ENCODE measurements at regions not wholly inside any gene's neighbourhood (a gene's known extent, or its start where the extent isn't known, plus 50 kb on each side); places are given as distances from the start of the nearest gene placed in this dataset.

GRCh38 chr13:40235160-40235796 is 431.2 kb downstream of the FOXO1 start:
- TF ChIP-seq ELF4 (IDR thresholded peaks at IDR 0.05), result no peak
- TF ChIP-seq BHLHE40 (IDR thresholded peaks at IDR 0.05; ENCODE audit: borderline replicate concordance), result no peak
- no peak for TF ChIP-seq HDGF (IDR thresholded peaks at IDR 0.05; ENCODE audit: borderline replicate concordance)
- no peak for TF ChIP-seq L3MBTL2 (conservative IDR thresholded peaks at IDR 0.05)
- no peak for TF ChIP-seq ARNT (IDR thresholded peaks at IDR 0.05)
- no peak for TF ChIP-seq NFRKB (IDR thresholded peaks at IDR 0.05)
- TF ChIP-seq FOXM1 (IDR thresholded peaks at IDR 0.05; ENCODE audit: borderline replicate concordance), result no peak
- no peak for TF ChIP-seq SP1 (IDR thresholded peaks at IDR 0.05)
- TF ChIP-seq PKNOX1 (IDR thresholded peaks at IDR 0.05), result no peak
- TF ChIP-seq ZNF384 (IDR thresholded peaks at IDR 0.05), result no peak
- no peak for TF ChIP-seq FOXK2 (IDR thresholded peaks at IDR 0.05)
- no peak for TF ChIP-seq FOXA1 (IDR thresholded peaks at IDR 0.05)
- no peak for TF ChIP-seq TARDBP (IDR thresholded peaks at IDR 0.05)
- TF ChIP-seq LEF1 (IDR thresholded peaks at IDR 0.05; ENCODE audit: borderline replicate concordance), result no peak
- no peak for TF ChIP-seq SUZ12 (IDR thresholded peaks at IDR 0.05)
- TF ChIP-seq CTBP1 (IDR thresholded peaks at IDR 0.05; ENCODE audit: borderline replicate concordance), result no peak
- no peak for DNase-seq (ENCODE audit: extremely low spot score)
- CTCF ChIA-PET, result no interaction called here
- POLR2A ChIA-PET, result no interaction called here

DNA sequence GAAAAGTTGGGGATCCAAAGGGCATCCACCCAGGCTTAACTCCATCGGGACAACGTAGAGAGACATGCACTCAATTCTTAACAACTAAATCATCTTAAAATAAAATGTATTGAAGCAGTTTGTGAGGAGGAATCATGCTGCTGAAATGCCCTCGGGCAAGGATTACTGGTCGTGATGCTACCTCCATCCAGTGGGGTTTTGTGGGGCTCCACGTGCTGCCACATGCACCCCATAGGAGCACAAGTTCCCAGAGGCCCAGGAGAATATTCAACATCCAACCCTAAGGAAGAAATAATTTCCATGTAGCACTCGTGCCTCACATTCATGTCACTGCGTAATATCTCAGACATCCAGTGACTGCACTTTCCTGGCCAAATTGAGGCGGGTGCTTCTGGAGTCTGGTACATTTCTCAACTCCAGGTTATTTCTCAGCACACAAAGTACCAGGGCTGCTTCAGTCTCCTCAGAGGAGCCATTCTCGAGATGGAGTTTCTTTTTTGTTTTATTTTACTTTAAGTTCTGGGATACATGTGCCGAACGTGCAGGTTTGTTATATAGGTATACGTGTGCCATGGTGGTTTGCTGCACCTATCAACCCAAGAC is 429.8 kb downstream of the FOXO1 start:
- TF ChIP-seq CTBP1 (IDR thresholded peaks at IDR 0.05; ENCODE audit: borderline replicate concordance), result no peak
- no peak for DNase-seq (ENCODE audit: extremely low spot score)
- ChIA-PET CTCF (no interaction called here), POLR2A (no interaction called here)

DNA sequence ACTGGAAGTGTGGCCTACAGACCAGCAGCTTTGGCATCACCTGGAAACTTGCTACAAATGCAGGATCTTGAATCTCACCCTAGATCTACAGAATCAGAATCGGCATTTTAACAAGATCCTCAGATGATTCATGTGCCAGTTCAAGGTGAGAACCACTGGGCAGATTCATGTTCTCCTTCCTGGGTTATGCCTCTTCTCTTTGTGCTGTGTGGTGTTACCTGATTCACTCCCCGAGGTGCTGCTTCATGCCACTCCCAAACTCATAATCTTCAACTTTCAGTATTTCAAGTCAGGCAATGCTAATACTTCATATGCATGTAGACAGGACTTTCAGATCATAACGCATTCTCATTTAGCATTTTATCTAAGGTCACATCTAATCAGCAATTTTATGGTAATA is 427.7 kb downstream of the FOXO1 start:
- POLR2A ChIA-PET, result no interaction called here
- no peak for DNase-seq (ENCODE audit: extremely low spot score)
- TF ChIP-seq BHLHE40 (IDR thresholded peaks at IDR 0.05; ENCODE audit: borderline replicate concordance) (no peak), CTBP1 (IDR thresholded peaks at IDR 0.05; ENCODE audit: borderline replicate concordance) (no peak), ARNT (IDR thresholded peaks at IDR 0.05) (no peak), HDGF (IDR thresholded peaks at IDR 0.05; ENCODE audit: borderline replicate concordance) (no peak), PKNOX1 (IDR thresholded peaks at IDR 0.05) (no peak)
- CTCF ChIA-PET, result no interaction called here

DNA sequence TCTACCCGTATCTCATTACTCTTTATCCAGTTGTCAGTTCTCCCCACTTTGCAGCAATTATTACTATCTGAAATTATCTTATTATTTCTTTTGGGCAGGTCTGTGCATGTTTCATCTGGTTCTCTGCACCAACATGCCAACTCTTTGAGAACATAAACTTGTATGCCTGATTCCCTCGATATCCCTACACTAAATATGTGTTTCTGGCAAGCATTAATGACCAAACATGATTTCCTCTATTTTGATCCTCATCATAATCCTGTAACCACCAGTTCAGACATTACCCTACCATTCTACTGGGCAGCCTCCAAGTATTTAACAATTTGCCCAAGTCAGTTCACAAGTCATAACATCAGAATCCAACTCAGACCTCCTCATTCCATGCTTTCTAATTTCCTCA is 426.1 kb downstream of the FOXO1 start:
- ChIA-PET CTCF (no interaction called here), POLR2A (no interaction called here)
- no peak for TF ChIP-seq SP1 (IDR thresholded peaks at IDR 0.05)
- TF ChIP-seq TARDBP (IDR thresholded peaks at IDR 0.05), result no peak
- no peak for TF ChIP-seq L3MBTL2 (conservative IDR thresholded peaks at IDR 0.05)
- no peak for TF ChIP-seq FOXM1 (IDR thresholded peaks at IDR 0.05; ENCODE audit: borderline replicate concordance)
- no peak for TF ChIP-seq PKNOX1 (IDR thresholded peaks at IDR 0.05)
- TF ChIP-seq ELF4 (IDR thresholded peaks at IDR 0.05), result no peak
- no peak for TF ChIP-seq ARNT (IDR thresholded peaks at IDR 0.05)
- TF ChIP-seq CTBP1 (IDR thresholded peaks at IDR 0.05; ENCODE audit: borderline replicate concordance), result no peak
- TF ChIP-seq FOXA1 (IDR thresholded peaks at IDR 0.05), result no peak
- TF ChIP-seq FOXK2 (IDR thresholded peaks at IDR 0.05), result no peak
- TF ChIP-seq BHLHE40 (IDR thresholded peaks at IDR 0.05; ENCODE audit: borderline replicate concordance), result no peak

DNA sequence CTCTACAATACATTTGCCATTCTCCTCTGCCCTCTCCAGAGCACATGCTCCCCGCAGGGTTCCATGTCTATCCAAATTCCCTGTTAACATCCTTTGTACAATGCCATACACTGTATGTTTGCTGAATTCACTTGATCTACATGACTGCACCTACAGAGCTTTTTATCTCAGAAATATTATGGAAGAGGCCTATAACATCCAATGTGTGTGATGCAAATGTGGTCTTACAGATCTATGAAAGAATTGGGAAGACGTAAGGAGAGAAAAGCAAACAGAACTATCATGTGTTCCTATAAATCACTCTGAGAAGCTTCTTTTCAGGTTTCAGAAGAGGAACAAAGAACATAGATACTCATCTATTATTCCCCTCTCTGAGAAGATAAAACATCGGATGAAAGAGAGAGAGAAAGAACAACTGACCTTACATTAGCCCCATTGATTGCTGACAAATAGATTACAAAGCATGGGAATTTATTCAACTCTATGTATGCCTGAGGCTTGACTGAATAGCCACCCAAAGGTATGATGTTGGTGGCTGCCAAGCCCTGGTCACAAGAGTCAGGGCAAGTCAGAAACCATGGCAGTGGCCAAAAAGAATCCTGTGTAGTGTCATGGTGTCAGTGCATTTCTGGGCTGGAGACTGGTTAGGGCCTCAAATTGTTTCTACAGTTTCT is 425.2 kb downstream of the FOXO1 start:
- POLR2A ChIA-PET, result no interaction called here
- TF ChIP-seq CTBP1 (IDR thresholded peaks at IDR 0.05; ENCODE audit: borderline replicate concordance) (no peak), BHLHE40 (IDR thresholded peaks at IDR 0.05; ENCODE audit: borderline replicate concordance) (no peak), SP1 (IDR thresholded peaks at IDR 0.05) (no peak), SUZ12 (IDR thresholded peaks at IDR 0.05) (no peak), NFRKB (IDR thresholded peaks at IDR 0.05) (no peak), FOXA1 (IDR thresholded peaks at IDR 0.05) (no peak), FOXK2 (IDR thresholded peaks at IDR 0.05) (no peak), L3MBTL2 (conservative IDR thresholded peaks at IDR 0.05) (no peak), ZNF384 (IDR thresholded peaks at IDR 0.05) (no peak)
- no peak for DNase-seq (ENCODE audit: extremely low spot score)
- CTCF ChIA-PET, result no interaction called here

More for the DNA sequence above, 426.1 kb downstream of the FOXO1 start:
- DNase-seq (ENCODE audit: extremely low spot score), result no peak

- no peak for DNase-seq (ENCODE audit: extremely low spot score)
- ChIA-PET CTCF (no interaction called here), POLR2A (no interaction called here)
- TF ChIP-seq ELF4 (IDR thresholded peaks at IDR 0.05), result no peak
- no peak for TF ChIP-seq TARDBP (IDR thresholded peaks at IDR 0.05)
- TF ChIP-seq ZNF384 (IDR thresholded peaks at IDR 0.05), result no peak
- TF ChIP-seq SUZ12 (IDR thresholded peaks at IDR 0.05), result no peak
These were observed 423.4 kb downstream of the FOXO1 start for GRCh38 chr13:40243047-40243446.
